ENCODE measurements at regions not wholly inside any gene's neighbourhood (a gene's known extent, or its start where the extent isn't known, plus 50 kb on each side); places are given as distances from the start of the nearest gene placed in this dataset.
A peak's percentile ranks its signal among the peaks of the same experiment; 100 is the strongest.

GRCh38 chr12:89932954-89933353 is 224.3 kb upstream of the ATP2B1 start:
- no peak for DNase-seq (ENCODE audit: low read depth, low spot score)

- no peak for DNase-seq (ENCODE audit: low read depth, low spot score)
Observed at GRCh38 chr12:89928467-89928866, 219.8 kb upstream of the ATP2B1 start.

DNA sequence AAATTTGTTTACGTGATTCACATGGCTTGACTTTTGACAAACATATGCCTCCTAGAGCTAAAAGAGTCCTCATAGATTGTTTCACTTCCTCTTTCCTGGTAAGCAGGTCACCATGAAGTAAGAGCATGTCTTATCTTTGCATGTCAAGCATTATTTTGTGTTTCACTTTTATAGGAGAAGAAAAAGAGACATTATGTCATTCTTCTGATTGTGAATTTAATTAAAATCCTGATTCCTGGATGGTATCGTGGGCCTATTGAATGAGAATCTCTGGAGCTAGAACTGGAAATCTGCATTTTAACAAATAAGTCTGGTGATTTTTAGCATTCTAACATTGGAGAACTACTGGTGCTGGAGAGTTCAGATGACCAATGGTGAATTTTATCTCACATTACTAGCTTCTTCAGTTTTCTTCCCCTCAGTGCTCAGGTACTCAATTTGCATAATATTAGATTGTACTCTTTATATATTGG is 218.6 kb upstream of the ATP2B1 start:
- DNase-seq (ENCODE audit: low read depth, low spot score), result no peak

DNA sequence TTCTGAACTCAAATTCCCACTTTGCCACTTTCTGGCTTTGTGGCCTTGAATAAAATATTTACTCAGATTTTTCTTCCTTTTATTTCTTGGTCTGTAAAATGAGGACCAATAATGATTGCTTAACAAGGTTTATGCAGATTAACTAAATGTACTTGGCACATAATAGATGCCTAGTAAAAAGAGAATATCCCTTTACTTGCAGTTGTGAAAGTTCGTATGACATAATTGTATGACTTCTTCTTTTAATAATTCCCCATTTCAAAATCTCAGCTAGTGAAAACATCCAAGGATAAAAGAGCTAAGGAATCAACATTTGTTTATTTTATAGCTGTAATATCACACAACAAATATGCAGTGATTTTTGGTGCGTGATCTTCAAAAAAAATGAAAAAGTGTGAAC is 215.6 kb upstream of the ATP2B1 start:
- no peak for DNase-seq (ENCODE audit: low read depth, low spot score)

- no peak for DNase-seq (ENCODE audit: low read depth, low spot score)
Observed at GRCh38 chr12:89923091-89923490, 214.5 kb upstream of the ATP2B1 start.

DNA sequence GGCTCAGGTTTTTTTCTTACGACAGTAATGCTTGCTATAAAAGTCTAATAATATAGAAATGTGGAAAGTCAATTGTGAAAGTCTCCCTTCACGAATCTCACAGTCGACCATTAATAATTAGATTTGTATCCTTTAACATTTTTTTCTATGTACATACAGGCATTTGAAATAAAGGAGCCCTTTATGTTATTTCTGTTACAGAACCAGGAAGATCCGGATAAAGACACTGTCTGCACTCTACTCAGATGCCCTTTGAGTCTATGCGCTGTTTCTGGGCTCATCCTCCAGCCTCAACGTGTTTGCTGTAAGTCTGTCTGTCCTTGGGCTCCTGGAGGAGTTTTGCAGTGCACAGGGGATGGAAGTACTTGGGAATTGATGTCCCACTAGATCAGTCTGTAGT is 212.2 kb upstream of the ATP2B1 start:
- DNase-seq (ENCODE audit: low read depth, low spot score), result no peak

GRCh38 chr12:89919241-89919906 is 210.7 kb upstream of the ATP2B1 start:
- peak; percentile 25 for DNase-seq (ENCODE audit: low read depth, low spot score)

GRCh38 chr12:89918172-89918846 is 209.7 kb upstream of the ATP2B1 start:
- no peak for DNase-seq (ENCODE audit: low read depth, low spot score)

DNA sequence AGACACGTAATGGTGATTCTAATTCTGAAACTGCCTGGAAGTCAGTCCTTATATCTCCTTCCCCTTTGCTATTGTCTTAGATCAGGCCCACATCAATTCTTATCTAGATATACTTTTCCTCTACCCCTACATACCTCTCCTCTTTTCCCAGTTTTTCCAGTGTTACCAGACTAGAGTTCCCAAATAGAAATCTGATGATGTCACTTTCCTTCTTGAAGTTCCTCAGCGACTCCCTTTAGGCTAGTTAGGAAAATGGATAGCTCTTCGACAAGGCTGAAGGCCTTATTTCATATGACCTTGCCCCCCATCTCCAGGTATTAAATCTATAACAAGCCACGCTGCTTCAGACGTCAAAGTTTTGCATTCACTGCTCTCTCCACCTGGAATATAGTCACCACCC is 201.1 kb upstream of the ATP2B1 start:
- DNase-seq (ENCODE audit: low read depth, low spot score), result no peak

DNA sequence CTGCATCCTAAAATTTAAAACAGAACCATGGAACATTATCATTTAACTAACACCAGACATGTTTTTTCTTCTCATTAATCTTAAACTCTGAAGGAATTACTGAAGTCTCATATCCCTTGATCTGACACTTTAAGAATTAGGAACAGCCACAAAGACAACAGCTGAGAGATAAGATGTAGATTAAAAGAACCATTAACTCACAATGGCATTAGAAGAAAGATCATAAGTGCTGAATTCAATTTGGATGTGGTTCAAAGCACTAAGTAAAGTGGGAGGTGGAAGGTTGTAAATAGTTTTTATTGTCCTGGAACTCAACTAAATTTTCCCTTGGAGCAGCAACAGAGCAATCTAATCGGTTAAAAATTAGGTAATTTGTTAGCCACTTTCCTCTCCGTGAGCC is 199.0 kb upstream of the ATP2B1 start:
- DNase-seq (ENCODE audit: low read depth, low spot score), result no peak

GRCh38 chr12:89906824-89907223 is 198.2 kb upstream of the ATP2B1 start:
- DNase-seq (ENCODE audit: low read depth, low spot score), result no peak

- DNase-seq (ENCODE audit: low read depth, low spot score), result no peak
Observed at GRCh38 chr12:89906178-89906577, 197.5 kb upstream of the ATP2B1 start.

- DNase-seq (ENCODE audit: low read depth, low spot score), result no peak
Observed at GRCh38 chr12:89901906-89902642, 193.4 kb upstream of the ATP2B1 start.

GRCh38 chr12:89901319-89901718 is 192.7 kb upstream of the ATP2B1 start:
- DNase-seq (ENCODE audit: low read depth, low spot score), result no peak

DNA sequence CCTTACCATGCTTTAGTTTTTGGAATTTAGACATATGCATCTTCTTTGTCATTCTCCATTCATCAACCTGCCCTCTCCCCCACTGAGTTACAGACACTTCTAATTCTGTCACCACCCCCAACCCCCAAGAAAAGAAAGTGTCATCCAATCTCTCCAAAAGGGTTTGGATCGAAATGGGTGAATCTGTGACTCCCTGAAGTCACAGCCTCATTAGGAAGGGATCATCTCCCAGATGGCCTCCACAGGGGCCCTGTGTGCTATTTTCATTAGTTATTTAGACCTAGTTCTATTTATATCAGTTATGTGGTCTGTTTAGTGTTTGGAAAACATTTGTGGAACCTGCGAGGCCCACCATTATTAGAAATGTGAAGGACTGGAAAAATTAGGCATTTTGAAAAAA is 191.0 kb upstream of the ATP2B1 start:
- DNase-seq (ENCODE audit: low read depth, low spot score), result no peak

- DNase-seq (ENCODE audit: low read depth, low spot score), result no peak
Observed at GRCh38 chr12:89895591-89895990, 187.0 kb upstream of the ATP2B1 start.

GRCh38 chr12:89895101-89895500 is 186.5 kb upstream of the ATP2B1 start:
- no peak for DNase-seq (ENCODE audit: low read depth, low spot score)

GRCh38 chr12:89893972-89894706 is 185.5 kb upstream of the ATP2B1 start:
- DNase-seq (ENCODE audit: low read depth, low spot score), result no peak

DNA sequence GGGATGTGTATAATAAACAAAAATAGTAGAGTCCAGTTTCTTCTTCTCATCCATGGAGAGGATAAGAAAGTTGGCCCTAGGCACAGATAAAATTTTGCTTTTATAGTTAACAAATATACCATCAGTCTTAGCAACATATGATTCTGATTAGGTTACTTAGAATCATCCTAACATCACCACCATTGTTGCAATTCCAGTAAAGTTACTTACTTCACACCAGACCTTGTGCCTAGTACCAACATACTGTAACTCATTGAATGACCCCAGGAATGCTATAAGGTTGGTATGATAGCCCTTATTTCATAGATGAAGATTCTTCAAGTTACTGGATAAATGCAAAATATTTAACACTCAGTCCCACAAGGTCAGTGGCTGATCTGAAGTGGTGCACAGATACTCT is 183.8 kb upstream of the ATP2B1 start:
- no peak for DNase-seq (ENCODE audit: low read depth, low spot score)

DNA sequence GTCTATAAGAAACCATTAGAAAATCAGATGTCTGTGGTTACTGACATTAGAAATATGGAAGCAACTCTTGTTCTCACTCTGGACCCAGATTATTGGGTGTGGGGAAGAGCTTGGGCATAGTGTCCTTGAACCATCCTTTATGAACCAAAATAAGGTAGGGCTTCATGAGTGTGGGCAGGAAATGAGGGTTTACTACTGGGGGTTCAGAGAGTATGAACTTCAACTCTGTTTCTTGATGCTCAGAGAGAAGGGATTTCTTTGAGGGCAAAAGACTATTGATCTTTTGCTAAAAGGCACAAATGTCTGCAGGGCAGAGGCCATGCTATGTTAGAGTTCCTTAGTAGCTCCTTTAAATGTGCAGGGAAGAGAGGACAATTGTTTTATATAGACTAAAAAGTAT is 183.3 kb upstream of the ATP2B1 start:
- DNase-seq (ENCODE audit: low read depth, low spot score), result no peak

DNA sequence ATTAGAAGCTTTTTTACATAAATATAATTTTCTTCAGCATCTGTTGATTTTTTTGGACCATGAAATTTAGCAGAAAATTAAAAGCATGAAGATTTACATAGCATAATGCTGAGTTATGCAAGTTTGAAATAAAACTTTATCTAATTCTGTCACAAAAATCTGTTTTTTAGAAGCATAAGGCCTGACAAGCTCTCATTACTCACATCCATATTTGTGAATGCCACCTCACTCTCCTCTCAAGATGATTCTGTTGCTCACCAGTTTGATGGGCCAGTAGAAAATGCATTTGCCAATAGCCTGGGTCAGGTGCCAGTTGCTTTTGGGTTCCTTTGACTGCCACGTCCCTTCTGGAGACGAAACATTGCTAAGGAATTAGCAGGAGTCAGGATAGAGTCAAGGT is 181.5 kb upstream of the ATP2B1 start:
- DNase-seq (ENCODE audit: low read depth, low spot score), result no peak

- DNase-seq (ENCODE audit: low read depth, low spot score), result no peak
Observed at GRCh38 chr12:89889062-89889461, 180.4 kb upstream of the ATP2B1 start.

Data from ELF-1 (cell line).